Heart left ventricle (tissue), 16 donors: ENCODE measurements at regions not wholly inside any gene's neighbourhood (a gene's known extent, or its start where the extent isn't known, plus 50 kb on each side); places are given as distances from the start of the nearest gene placed in this dataset.

ENCODE experiments used
- ATAC-seq, 4 donors: fragments of 200-7000 bp; cut with Tn5 transposase; one replicate each; pipeline ENCODE4 v1.9.1; 2020 to 2022; ENCODE audit warnings: moderate library complexity in 4 of 4, mild to moderate bottlenecking in 3 of 4, moderate number of reproducible peaks in 1 of 4
- DNase-seq, 5 donors: peaks; one replicate each; pipeline ENCODE4 v3.0.0-alpha.2; 2020
- H3K27ac ChIP-seq, 12 donors: fragments of 200-600 bp; sonication (generic) in 4 of 12; one replicate each; pipeline versions ENCODE4 v1.5.0 to v1.8.0; 2016 to 2022; ENCODE audit warnings: mild to moderate bottlenecking in 2 of 12
- H3K27me3 ChIP-seq, 9 donors: fragments of 200-600 bp; sonication (generic) in 2 of 9; one replicate each; pipeline versions ENCODE4 v1.5.1 to v1.8.0; 2016 to 2022; ENCODE audit warnings: mild to moderate bottlenecking in 3 of 9
- H3K36me3 ChIP-seq, 9 donors: fragments of 200-600 bp; sonication (generic) in 2 of 9; one replicate each; pipeline versions ENCODE4 v1.5.0 to v1.8.0; 2018 to 2022; ENCODE audit warnings: mild to moderate bottlenecking in 2 of 9
- H3K4me1 ChIP-seq, 12 donors: fragments of 200-600 bp; sonication (generic) in 4 of 12; one replicate each; pipeline versions ENCODE4 v1.5.0 to v1.8.0; 2016 to 2022; ENCODE audit warnings: mild to moderate bottlenecking in 3 of 12
- H3K4me3 ChIP-seq, 12 donors: fragments of 200-600 bp; sonication (generic) in 4 of 12; one replicate each; pipeline versions ENCODE4 v1.5.0 to v1.8.0; 2017 to 2022; ENCODE audit warnings: mild to moderate bottlenecking in 9 of 12, moderate library complexity in 4 of 12
- H3K9me3 ChIP-seq, 12 donors: fragments of 200-600 bp; sonication (generic) in 4 of 12; one replicate each; pipeline versions ENCODE4 v1.5.0 to v1.8.0; 2016 to 2022; ENCODE audit warnings: mild to moderate bottlenecking in 1 of 12
- POLR2A ChIP-seq, 2 donors: fragments of 450-650 bp; IDR thresholded peaks; one replicate each; pipeline ENCODE4 v1.6.1; 2017; ENCODE audit warnings: antibody characterized with exemption in 2 of 2, mild to moderate bottlenecking in 2 of 2, moderate library complexity in 2 of 2
- WGBS, 4 donors: extraction: QIAGEN DNeasy Blood & Tissue Kit in 2 of 4; methylation state at CpG; one replicate each; pipeline versions ENCODE4 v1.1.5 to v1.1.7; 2013 to 2018; 5-methylcytosine and 5-hydroxymethylcytosine counted together
- intact Hi-C, 10 donors: fragments of 100-400 bp; cut with DNase I; formaldehyde crosslinking; loops; one replicate each; pipeline versions ENCODE4 v1.11.1 to v1.14.2; 2022
- TF ChIP-seq, protein P1 (sequence below), 12 donors: fragments of 200-600 bp; sonication (generic) in 4 of 12; IDR thresholded peaks; one replicate each; pipeline versions ENCODE4 v1.5.0 to v1.8.0; 2018 to 2022; ENCODE audit warnings: antibody characterized with exemption in 12 of 12, mild to moderate bottlenecking in 5 of 12
- donor health status: ischemic (EF 13 %, LVEDD 7.1; RV severe dilation, severe dysfunction).
- donor health status: healthy with polysubstance abuse.
- donor health status: DM: no; HTN: yes; CAD: no.
- donor health status: DM: no; HTN: no; CAD: no.
- donor health status: ischemic (EF 25% LVEDD 6.9; RV normal size, moderate dysfunction).
- donor health status: ischemic (EF 25% LVEDD 5.7; RV mildly dilated, moderate dysfunction).
- donor health status: healthy.
- donor health status: DM: yes; HTN: yes; CAD: no.
- donor health status: ischemic (EF 35%, LVEDD 5.7; RV mildly dilated, moderate dysfunction).
- donor health status: nonischemic (EF 11% LVEDD 7.7; RV severe dilation, severe dysfunction).
- donor health status: DM: yes; HTN: yes; CAD: no.
- donor health status: PGD.
- donor health status: ischemic (EF 29% LVEDD 5.4; RV normal size, mild dysfunction).
- donor health status: nonischemic (EF 23%, LVEDD 6.1; RV moderate dilation, normal function).

DNA sequence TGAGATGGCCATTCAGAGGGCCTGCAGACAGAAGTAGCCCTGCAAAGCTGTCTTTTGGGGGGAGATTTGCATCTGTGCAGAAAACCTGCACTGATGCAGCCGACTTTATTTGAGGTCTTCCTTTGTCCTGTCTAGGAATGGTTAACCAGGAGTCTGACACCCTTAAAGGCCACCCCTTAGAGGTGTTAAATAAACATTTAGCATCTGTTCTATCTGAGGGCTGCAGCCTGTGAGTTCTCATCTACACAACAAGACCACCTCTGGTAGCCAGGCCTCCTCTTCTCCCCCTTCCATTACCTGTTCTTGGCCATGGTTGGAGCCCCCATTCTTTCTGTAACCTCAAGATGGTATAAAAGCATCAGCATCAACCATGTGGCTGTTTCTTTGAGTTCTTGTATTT, 214.4 kb upstream of the HS6ST1 start:
- TF ChIP-seq POLR2A (IDR thresholded peaks at IDR 0.05): no peak
- no peak overlapping the region for H3K4me3 ChIP-seq
- no peak overlapping the region for H3K27ac ChIP-seq
- no peaks in the 10 kb centered on the region for H3K27me3 ChIP-seq
- H3K36me3 ChIP-seq: no peaks in the 10 kb centered on the region
- H3K9me3 ChIP-seq: no peaks in the 10 kb centered on the region
- intact Hi-C loops: loop anchor here in 7 of 10 donors (2.0 to 10.0 kb wide), 3 partner anchors 208 to 212 kb away; no protein-coding TSS in a partner anchor
- no peak for DNase-seq
- no peaks in the 10 kb centered on the region for H3K4me1 ChIP-seq
- no peak for ATAC-seq
- WGBS, 4 donors: 36 to 67% (median 48%) methylated on average over 1 of the region's 1 CpG

DNA sequence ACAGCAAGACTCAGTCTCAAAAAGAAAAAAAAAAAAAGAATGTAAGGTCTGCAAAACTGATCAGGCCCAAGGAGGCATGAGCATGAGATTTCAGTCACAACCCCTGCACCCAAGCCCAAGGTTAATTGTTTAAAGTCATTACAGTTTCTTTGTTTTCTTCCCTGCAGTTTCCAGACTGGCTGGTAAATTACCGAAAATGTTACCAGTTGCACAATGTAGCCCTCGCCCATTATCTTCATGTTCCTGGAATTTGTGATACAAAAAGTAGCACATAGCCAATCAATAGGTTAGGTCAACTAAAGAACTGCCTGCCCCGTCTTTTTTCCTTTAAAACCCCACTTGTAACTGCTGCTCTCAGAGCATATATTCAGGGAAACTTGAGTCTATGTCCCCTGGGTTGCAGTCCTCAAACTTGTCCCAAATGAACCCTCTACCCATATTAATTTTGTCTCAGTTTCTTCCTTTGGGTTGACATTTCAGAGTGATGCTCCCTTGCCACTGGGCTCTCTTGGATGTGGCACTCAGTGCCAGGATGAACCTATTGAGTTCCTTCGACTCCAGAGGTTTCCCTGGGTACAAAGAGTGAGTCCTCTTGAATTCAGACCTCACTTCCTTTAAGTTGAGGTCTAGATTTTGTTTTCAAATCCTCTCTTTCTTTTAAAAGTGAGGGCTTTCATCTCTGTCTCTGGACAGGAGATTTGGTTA, 216.2 kb upstream of the HS6ST1 start:
- intact Hi-C loops: loop anchor here in 6 of 10 donors (5.0 to 10.0 kb wide), 2 partner anchors 210 to 213 kb away; no protein-coding TSS in a partner anchor
- H3K36me3 ChIP-seq: no peaks in the 10 kb centered on the region
- H3K27ac ChIP-seq: no peak overlapping the region
- H3K4me3 ChIP-seq: no peak overlapping the region
- H3K4me1 ChIP-seq: no peaks in the 10 kb centered on the region
- TF ChIP-seq, protein P1, sequence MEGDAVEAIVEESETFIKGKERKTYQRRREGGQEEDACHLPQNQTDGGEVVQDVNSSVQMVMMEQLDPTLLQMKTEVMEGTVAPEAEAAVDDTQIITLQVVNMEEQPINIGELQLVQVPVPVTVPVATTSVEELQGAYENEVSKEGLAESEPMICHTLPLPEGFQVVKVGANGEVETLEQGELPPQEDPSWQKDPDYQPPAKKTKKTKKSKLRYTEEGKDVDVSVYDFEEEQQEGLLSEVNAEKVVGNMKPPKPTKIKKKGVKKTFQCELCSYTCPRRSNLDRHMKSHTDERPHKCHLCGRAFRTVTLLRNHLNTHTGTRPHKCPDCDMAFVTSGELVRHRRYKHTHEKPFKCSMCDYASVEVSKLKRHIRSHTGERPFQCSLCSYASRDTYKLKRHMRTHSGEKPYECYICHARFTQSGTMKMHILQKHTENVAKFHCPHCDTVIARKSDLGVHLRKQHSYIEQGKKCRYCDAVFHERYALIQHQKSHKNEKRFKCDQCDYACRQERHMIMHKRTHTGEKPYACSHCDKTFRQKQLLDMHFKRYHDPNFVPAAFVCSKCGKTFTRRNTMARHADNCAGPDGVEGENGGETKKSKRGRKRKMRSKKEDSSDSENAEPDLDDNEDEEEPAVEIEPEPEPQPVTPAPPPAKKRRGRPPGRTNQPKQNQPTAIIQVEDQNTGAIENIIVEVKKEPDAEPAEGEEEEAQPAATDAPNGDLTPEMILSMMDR (IDR thresholded peaks at IDR 0.05): no peak
- no peak for TF ChIP-seq POLR2A (IDR thresholded peaks at IDR 0.05)
- H3K9me3 ChIP-seq: no peaks in the 10 kb centered on the region
- H3K27me3 ChIP-seq: no peaks in the 10 kb centered on the region
- DNase-seq: no peak
- 86 to 94% (median 90%) methylated on average over 4 of the region's 4 CpGs for WGBS, 4 donors
- ATAC-seq: no peak

DNA sequence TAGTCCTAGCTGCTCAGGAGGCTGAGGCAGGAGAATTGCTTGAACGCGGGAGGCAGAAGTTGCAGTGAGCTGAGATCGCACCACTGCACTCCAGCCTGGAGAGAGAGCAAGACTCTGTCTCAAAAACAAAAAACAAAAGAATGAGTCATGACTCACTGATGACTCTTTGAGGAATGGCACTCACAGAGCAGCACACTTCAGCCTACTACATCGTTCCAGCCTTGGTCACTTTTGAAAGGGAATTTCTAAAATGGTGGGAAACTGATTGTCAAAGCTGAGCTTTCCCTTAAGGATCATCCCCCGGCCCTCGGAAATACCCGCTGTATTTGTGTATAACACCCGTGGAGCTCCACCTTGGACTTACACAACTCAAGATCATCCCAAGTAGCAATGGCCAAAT, 217.3 kb upstream of the HS6ST1 start:
- H3K9me3 ChIP-seq: no peaks in the 10 kb centered on the region
- H3K4me3 ChIP-seq: no peak overlapping the region
- ATAC-seq (no peak), DNase-seq (no peak)
- no peaks in the 10 kb centered on the region for H3K27me3 ChIP-seq
- 85 to 89% (median 87%) methylated on average over 8 of the region's 8 CpGs for WGBS, 4 donors
- intact Hi-C loops: loop anchor here in 4 of 10 donors (10.0 kb wide), 1 partner anchor 211 kb away; no protein-coding TSS in a partner anchor
- H3K36me3 ChIP-seq: no peaks in the 10 kb centered on the region
- H3K27ac ChIP-seq: no peak overlapping the region
- no peak for TF ChIP-seq POLR2A (IDR thresholded peaks at IDR 0.05)
- TF ChIP-seq, protein P1 (IDR thresholded peaks at IDR 0.05): no peak
- H3K4me1 ChIP-seq: no peaks in the 10 kb centered on the region

DNA sequence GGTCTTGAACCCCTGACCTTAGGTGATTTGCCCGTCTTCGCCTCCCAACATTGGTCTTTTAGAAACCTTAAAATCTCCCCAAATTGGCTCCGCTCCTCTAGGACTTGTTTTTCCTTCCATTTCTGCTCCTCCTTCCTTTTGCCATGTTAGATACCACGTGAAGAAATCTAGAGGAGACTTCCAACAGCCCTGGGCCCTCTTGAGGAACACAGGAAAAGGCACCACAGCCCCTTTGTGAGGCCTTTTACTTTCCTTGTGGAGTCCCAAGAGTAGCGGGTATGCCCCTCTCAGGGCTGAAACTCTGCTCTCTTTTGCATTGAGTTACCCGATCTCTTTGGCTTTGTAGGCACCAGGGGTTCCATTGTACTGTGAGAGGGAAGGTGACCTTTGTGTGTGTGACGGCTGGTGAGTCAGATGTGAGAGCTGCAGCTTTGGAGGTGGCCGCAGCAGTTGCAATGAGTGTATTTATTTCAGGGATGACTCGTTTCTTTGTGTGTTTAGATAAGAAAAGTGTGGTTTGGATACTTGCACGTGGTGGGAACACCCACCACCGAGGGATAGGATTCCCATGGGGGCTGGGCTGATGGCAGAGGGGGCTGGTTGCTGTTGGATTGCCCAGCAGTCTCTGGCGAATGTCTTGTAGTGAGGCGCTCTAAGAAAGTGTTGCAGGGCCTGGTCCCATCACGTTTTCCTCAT, 218.4 kb upstream of the HS6ST1 start:
- WGBS, 4 donors: 72 to 78% (median 77%) methylated on average over 14 of the region's 14 CpGs
- no peak overlapping the region for H3K27ac ChIP-seq
- no peaks in the 10 kb centered on the region for H3K36me3 ChIP-seq
- no peaks in the 10 kb centered on the region for H3K9me3 ChIP-seq
- TF ChIP-seq POLR2A (IDR thresholded peaks at IDR 0.05): no peak
- TF ChIP-seq, protein P1 (IDR thresholded peaks at IDR 0.05): no peak
- intact Hi-C loops: loop anchor here in 4 of 10 donors (10.0 kb wide), 1 partner anchor 212 kb away; no protein-coding TSS in a partner anchor
- no peaks in the 10 kb centered on the region for H3K4me1 ChIP-seq
- DNase-seq: no peak
- peak in 1 of 4 donors; percentile 39 for ATAC-seq
- H3K27me3 ChIP-seq: no peaks in the 10 kb centered on the region
- no peak overlapping the region for H3K4me3 ChIP-seq
